GM19043 (cell line): ENCODE measurements at regions not wholly inside any gene's neighbourhood (a gene's known extent, or its start where the extent isn't known, plus 50 kb on each side); places are given as distances from the start of the nearest gene placed in this dataset.
"Not testable (repeated sequence)": the region's sequence is repeated elsewhere in the genome, so short reads cannot be mapped to it uniquely, and the experiment has no call there.

Experiments
- ATAC-seq: cut with Tn5 transposase; IDR thresholded peaks from one replicate; pipeline ENCODE4 v1.9.1; 2021; ENCODE audit warnings: low read depth; ENCODE audit not compliant: unreplicated experiment

DNA sequence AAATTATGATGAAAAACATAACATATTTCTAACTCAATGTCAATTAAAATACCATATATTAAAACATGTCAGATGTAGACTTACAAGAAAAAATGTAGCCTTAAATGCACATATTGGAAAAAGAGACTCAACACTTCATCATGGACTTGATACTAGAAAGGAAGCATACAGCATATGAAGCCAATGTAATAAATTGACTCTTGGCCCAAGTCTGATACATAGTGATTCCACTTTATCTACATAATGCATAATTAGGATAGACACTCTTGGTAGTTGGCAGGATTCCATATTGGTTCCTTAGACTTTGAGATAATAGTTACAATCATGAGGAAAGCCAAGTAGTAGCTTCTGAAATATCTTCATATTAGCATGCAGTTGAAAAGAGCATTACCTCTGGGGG lies 1067.0 kb downstream of the PCDH17 start:
- no peak for ATAC-seq

DNA sequence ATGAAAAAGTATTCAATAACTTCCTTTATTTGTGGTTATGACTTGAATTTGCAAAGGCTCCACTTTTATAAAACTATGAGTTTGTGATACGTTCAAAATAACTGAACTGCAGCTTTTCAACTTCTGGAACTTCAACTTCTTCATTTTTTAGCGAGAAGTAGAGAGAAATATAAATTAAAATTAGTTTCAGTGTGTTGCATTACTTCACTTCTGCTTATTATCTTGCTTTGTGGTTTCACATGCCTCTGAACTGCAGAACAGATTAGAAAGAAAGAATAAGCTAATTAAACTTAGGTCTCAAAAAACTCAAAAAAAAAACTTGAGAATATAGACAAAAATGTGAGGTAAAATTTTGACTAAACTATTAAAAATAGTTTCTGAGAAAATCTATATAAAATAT lies 1073.4 kb downstream of the PCDH17 start:
- no peak for ATAC-seq

DNA sequence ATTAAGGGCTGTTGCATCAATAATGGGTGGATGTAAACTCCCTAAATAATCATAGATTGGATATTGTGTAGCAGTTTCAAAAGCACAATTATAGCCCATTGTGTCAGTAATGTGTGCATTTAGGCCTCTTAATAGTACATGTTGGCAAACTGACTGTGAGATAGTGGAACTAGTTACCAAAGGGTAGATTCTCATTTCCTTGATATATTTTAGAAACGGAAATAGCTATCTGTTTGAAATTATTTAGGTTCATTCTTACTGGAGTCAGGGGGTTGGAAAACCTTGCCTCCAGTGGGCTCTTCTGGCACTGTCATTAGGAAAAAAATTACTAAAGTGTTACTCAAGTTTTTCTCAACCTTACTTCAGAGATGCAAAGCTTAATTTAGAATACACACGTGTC lies 1074.9 kb downstream of the PCDH17 start:
- ATAC-seq: no peak

DNA sequence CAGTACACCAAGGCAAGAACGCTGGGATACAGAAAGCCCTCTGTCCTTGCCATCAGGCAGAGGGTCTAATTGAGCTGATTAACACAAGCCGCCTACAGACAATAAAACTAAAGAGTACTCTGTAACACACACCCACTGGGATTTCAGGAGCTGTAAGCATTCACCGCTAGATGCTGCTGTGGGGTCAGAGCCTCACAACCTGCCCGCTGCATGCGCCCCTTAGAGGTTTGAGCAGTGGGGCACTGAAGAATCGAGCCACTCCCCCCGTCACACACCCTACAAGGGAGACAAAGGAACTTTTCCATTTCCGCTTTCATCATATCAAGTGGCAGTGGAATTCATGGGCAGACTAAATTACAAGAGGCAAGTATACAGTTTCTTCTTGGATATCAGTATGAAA lies 1080.6 kb downstream of the PCDH17 start:
- ATAC-seq: no peak

DNA sequence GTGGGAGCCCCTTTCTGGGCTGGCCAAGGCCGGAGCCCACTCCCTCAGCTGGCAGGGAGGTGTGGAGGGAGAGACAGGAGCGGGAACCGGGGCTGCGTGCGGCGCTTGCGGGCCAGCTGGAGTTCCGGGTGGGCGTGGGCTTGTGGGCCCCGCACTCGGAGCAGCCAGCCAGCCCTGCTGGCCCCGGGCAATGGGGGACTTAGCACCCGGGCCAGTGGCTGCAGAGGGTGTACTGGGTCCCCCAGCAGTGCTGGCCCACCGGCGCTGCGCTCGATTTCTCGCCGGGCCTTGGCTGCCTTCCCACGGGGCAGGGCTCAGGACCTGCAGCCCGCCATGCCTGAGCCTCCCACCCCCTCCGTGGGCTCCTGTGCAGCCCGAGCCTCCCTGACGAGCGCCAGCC lies 1082.5 kb downstream of the PCDH17 start:
- ATAC-seq: not testable (repeated sequence)

GRCh38 chr13:58721273-58721672 lies 1089.7 kb downstream of the PCDH17 start:
- ATAC-seq: no peak

GRCh38 chr13:58728126-58728525 lies 1096.6 kb downstream of the PCDH17 start:
- ATAC-seq: no peak

DNA sequence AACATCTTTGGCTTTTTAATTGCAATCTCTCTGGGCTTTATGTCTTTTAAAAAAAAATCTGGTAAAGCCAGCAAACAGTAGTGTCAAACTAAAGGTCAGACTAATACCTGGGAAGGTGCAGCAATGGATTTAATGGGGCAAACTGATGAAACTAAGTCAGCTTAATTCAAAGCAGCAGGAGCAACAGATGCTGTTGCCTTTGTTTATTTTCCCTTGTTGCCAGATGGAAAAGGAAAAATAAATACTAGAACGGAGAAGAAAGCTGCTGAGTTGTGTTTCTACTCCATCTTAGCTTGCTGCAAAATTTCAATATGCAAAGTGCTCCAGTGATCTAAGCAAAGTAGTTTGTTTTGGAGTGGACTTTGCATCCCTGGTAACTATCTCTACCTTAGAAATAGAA lies 1097.8 kb downstream of the PCDH17 start:
- ATAC-seq: no peak

DNA sequence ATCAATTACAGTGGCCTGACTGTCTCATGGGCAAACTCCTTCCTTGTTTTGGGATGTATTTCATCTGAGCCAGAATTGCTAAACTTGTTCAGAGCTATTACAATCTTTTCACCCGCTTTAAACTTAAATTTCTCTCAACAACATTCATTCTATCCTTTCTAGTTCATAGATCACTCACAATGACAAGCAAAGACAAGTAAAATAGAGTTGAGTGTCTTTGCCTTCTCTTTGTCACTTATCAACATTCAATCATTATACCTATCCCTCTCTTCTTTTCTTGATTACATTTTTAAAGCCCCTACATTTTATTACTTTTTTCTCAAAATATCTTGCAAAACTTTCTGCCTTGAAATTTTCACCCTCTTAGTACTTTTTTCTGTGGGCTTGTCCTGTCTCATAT lies 1113.1 kb downstream of the PCDH17 start:
- no peak for ATAC-seq

- no peak for ATAC-seq
Measured at GRCh38 chr13:58767566-58767965, 1136.0 kb downstream of the PCDH17 start.

- ATAC-seq: no peak
Measured at GRCh38 chr13:58773280-58773859, 1141.8 kb downstream of the PCDH17 start.

- ATAC-seq: no peak
Measured at GRCh38 chr13:58782736-58783135, 1151.2 kb downstream of the PCDH17 start.

- ATAC-seq: no peak
Measured at GRCh38 chr13:58792854-58793253, 1161.3 kb downstream of the PCDH17 start.

DNA sequence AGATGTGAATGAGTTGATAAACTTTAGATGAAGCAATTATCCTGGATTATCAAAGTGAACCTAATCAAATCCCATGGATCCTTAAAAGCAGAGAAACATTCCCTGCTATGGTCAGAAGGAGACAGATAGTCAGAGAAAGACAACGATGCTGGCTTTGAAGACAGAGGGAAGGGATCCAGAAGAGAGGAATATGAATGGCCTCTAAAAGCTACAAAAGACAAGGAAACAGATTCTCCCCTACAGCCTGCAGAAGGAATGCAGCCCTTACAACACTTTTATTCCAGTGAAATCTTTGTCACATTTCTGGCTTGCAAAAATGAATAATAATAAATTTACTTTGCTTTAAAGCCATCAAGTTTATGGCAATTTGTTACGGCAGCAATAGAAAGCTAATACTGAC lies 1164.2 kb downstream of the PCDH17 start:
- no peak for ATAC-seq

GRCh38 chr13:58804832-58805231 lies 1173.3 kb downstream of the PCDH17 start:
- ATAC-seq: no peak

- ATAC-seq: no peak
Measured at GRCh38 chr13:58806401-58806800, 1174.9 kb downstream of the PCDH17 start.

DNA sequence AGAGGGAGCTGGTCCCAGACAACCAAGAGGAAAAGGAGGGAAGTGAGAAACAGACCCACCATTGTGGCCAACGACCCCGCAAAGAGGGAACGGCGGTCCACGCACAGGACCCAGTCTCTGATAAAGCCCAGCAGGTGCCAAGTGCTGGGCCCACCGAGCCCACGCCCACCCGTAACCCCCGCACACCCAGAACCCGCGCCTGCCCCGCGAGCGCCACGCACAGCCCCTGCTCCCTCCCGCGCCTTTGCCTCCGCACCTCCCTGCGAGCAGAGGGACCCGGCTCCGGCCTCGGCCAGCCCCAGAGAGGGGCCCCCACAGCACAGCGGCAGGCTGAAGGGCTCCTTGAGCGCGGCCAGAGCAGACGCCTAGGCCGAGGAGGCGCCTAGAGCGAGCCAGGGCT lies 1192.2 kb downstream of the PCDH17 start:
- ATAC-seq: no peak

GRCh38 chr13:58827904-58828303 lies 1196.4 kb downstream of the PCDH17 start:
- ATAC-seq: no peak

GRCh38 chr13:58830841-58831240 lies 1199.3 kb downstream of the PCDH17 start:
- ATAC-seq: no peak

GRCh38 chr13:58838615-58839014 lies 1207.1 kb downstream of the PCDH17 start:
- no peak for ATAC-seq

- ATAC-seq: no peak
Measured at GRCh38 chr13:58843071-58843470, 1211.5 kb downstream of the PCDH17 start.

DNA sequence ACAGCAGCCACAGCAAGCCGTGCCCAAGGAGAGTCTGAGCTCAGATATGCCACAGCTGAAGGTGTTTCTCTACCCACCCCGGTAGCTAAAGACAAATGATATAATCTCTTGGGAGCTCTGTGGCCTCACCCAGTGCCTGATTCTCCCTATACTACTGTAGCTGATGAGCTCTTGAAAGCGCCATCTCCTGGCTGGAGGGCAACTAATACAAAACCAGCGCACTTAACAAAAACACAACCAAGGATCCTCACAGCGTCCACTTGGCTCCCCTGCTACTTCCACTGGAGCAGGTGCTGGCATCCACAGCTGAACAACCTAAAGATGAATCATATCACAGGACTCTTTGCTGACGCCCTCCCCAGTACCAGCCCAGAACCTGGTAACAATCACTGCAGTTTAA lies 1212.0 kb downstream of the PCDH17 start:
- no peak for ATAC-seq

- no peak for ATAC-seq
Measured at GRCh38 chr13:58850161-58850560, 1218.6 kb downstream of the PCDH17 start.
